ENCODE measurements at regions not wholly inside any gene's neighbourhood (a gene's known extent, or its start where the extent isn't known, plus 50 kb on each side); places are given as distances from the start of the nearest gene placed in this dataset.

DNA sequence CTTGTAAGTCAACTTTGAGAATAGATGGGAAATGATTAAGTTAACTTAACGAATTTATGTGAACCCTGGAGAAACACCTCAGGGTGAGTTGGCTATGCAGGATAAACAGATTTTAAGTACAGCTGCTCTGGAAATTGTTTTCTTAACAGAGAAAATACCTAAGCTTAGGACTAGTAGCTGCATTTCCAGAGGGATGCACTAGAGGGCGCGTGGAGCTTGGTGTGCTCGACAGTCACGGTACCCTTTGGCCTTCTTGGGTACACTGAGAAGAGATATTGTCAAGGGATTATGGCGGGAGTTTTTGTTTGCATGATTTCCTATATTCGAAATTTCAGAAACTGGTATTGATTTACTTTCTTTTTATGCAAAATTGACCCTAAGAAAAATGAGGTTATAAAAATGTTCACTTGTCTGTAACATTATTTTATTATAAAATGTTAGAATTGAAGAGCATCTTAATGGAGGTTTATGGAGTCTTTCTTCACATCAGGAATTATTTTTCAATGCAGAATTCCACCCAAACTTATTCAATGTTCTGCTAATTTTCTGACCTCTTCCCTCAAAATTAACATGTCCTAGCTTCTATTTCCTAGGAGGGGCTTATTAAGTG lies 58.4 kb upstream of the MYO3A start:
- Histone ChIP-seq H3K4me3 (ENCODE audit: low read depth in 1 of 2, low read length in 1 of 2) (no peak overlapping the region), H3K27me3 (no peaks in the 10 kb centered on the region), H3K9me3 (no peaks in the 10 kb centered on the region), H3K36me3 (no peaks in the 10 kb centered on the region), H3K27ac (no peak overlapping the region), H3K4me1 (ENCODE audit: control insufficient read depth in 1 of 2, insufficient read depth in 1 of 2, low read depth in 1 of 2, low read length in 1 of 2) (no peaks in the 10 kb centered on the region)
- peak; percentile 32 for TF ChIP-seq CTCF (IDR thresholded peaks at IDR 0.05)

GRCh38 chr10:25877296-25877695 lies 56.7 kb upstream of the MYO3A start:
- Histone ChIP-seq H3K27ac (no peak overlapping the region), H3K4me1 (ENCODE audit: control insufficient read depth in 1 of 2, insufficient read depth in 1 of 2, low read depth in 1 of 2, low read length in 1 of 2) (no peaks in the 10 kb centered on the region), H3K36me3 (no peaks in the 10 kb centered on the region), H3K27me3 (no peaks in the 10 kb centered on the region), H3K9me3 (no peaks in the 10 kb centered on the region), H3K4me3 (ENCODE audit: low read depth in 1 of 2, low read length in 1 of 2) (no peak overlapping the region)
- TF ChIP-seq CTCF (IDR thresholded peaks at IDR 0.05) = no peak
